AG08395 (cell line): ENCODE measurements at regions not wholly inside any gene's neighbourhood (a gene's known extent, or its start where the extent isn't known, plus 50 kb on each side); places are given as distances from the start of the nearest gene placed in this dataset.
A peak's percentile ranks its signal among the peaks of the same experiment; 100 is the strongest.
"Not testable (repeated sequence)": the region's sequence is repeated elsewhere in the genome, so short reads cannot be mapped to it uniquely, and the experiment has no call there.

Experiments
- DNase-seq: peaks from one replicate; pipeline ENCODE4 v3.0.0; 2012; ENCODE audit warnings: mixed read lengths, low spot score

GRCh38 chr11:112650527-112650926, 310.7 kb upstream of the NCAM1 start:
- no peak for DNase-seq

GRCh38 chr11:112651386-112651785, 309.8 kb upstream of the NCAM1 start:
- DNase-seq: no peak

GRCh38 chr11:112652786-112653390, 308.3 kb upstream of the NCAM1 start:
- peak; percentile 43 for DNase-seq

GRCh38 chr11:112655371-112655770, 305.8 kb upstream of the NCAM1 start:
- peak; percentile 75 for DNase-seq

GRCh38 chr11:112656772-112657428, 304.3 kb upstream of the NCAM1 start:
- DNase-seq: peak; percentile 83

- DNase-seq: no peak
Measured at GRCh38 chr11:112658431-112658878, 302.8 kb upstream of the NCAM1 start.

GRCh38 chr11:112661146-112661545, 300.1 kb upstream of the NCAM1 start:
- DNase-seq: no peak

- no peak for DNase-seq
Measured at GRCh38 chr11:112661571-112661970, 299.6 kb upstream of the NCAM1 start.

- DNase-seq: no peak
Measured at GRCh38 chr11:112662554-112662953, 298.7 kb upstream of the NCAM1 start.

GRCh38 chr11:112663947-112664634, 297.1 kb upstream of the NCAM1 start:
- DNase-seq: no peak

- no peak for DNase-seq
Measured at GRCh38 chr11:112665291-112665690, 295.9 kb upstream of the NCAM1 start.

GRCh38 chr11:112666253-112666652, 295.0 kb upstream of the NCAM1 start:
- no peak for DNase-seq

- DNase-seq: no peak
Measured at GRCh38 chr11:112670806-112671570, 290.2 kb upstream of the NCAM1 start.

GRCh38 chr11:112673401-112673800, 287.8 kb upstream of the NCAM1 start:
- DNase-seq: not testable (repeated sequence)

- no peak for DNase-seq
Measured at GRCh38 chr11:112685111-112685510, 276.1 kb upstream of the NCAM1 start.

GRCh38 chr11:112689851-112690250, 271.4 kb upstream of the NCAM1 start:
- no peak for DNase-seq

- no peak for DNase-seq
Measured at GRCh38 chr11:112693781-112694180, 267.4 kb upstream of the NCAM1 start.

- DNase-seq: no peak
Measured at GRCh38 chr11:112694245-112694644, 267.0 kb upstream of the NCAM1 start.

- DNase-seq: no peak
Measured at GRCh38 chr11:112694813-112695212, 266.4 kb upstream of the NCAM1 start.

- no peak for DNase-seq
Measured at GRCh38 chr11:112697391-112698178, 263.6 kb upstream of the NCAM1 start.

GRCh38 chr11:112705148-112705547, 256.1 kb upstream of the NCAM1 start:
- no peak for DNase-seq

GRCh38 chr11:112706863-112707262, 254.4 kb upstream of the NCAM1 start:
- no peak for DNase-seq
